ENCODE measurements at regions not wholly inside any gene's neighbourhood (a gene's known extent, or its start where the extent isn't known, plus 50 kb on each side); places are given as distances from the start of the nearest gene placed in this dataset.

GRCh38 chr3:36257158-36257852 lies 123.0 kb upstream of the STAC start:
- no peak for ATAC-seq (ENCODE audit: low read depth)
- Histone ChIP-seq H3K4me1 (ENCODE audit: insufficient read depth, poor library complexity, severe bottlenecking) (no peaks in the 10 kb centered on the region), H3K4me3 (ENCODE audit: severe bottlenecking) (no peak overlapping the region), H3K27me3 (ENCODE audit: insufficient read depth, poor library complexity, severe bottlenecking) (no peaks in the 10 kb centered on the region), H3K27ac (ENCODE audit: poor library complexity, severe bottlenecking) (no peak overlapping the region), H3K36me3 (ENCODE audit: low read depth) (no peaks in the 10 kb centered on the region), H3K9me3 (ENCODE audit: severe bottlenecking) (no peaks in the 10 kb centered on the region)
- no peak for DNase-seq (ENCODE audit: low spot score)
- no peak for TF ChIP-seq CTCF (IDR thresholded peaks at IDR 0.05; ENCODE audit: poor library complexity, severe bottlenecking)

- H3K4me1 ChIP-seq (ENCODE audit: insufficient read depth, poor library complexity, severe bottlenecking): no peaks in the 10 kb centered on the region
- H3K4me3 ChIP-seq (ENCODE audit: severe bottlenecking): no peak overlapping the region
- no peak for TF ChIP-seq CTCF (IDR thresholded peaks at IDR 0.05; ENCODE audit: poor library complexity, severe bottlenecking)
- no peak overlapping the region for H3K27ac ChIP-seq (ENCODE audit: poor library complexity, severe bottlenecking)
- H3K9me3 ChIP-seq (ENCODE audit: severe bottlenecking): no peaks in the 10 kb centered on the region
- no peak for DNase-seq (ENCODE audit: low spot score)
- ATAC-seq (ENCODE audit: low read depth): no peak
- H3K27me3 ChIP-seq (ENCODE audit: insufficient read depth, poor library complexity, severe bottlenecking): no peaks in the 10 kb centered on the region
- H3K36me3 ChIP-seq (ENCODE audit: low read depth): no peaks in the 10 kb centered on the region
Measured at GRCh38 chr3:36258421-36258820, 121.9 kb upstream of the STAC start.

- Histone ChIP-seq H3K4me1 (ENCODE audit: insufficient read depth, poor library complexity, severe bottlenecking) (no peaks in the 10 kb centered on the region), H3K36me3 (ENCODE audit: low read depth) (no peaks in the 10 kb centered on the region), H3K27ac (ENCODE audit: poor library complexity, severe bottlenecking) (no peak overlapping the region), H3K27me3 (ENCODE audit: insufficient read depth, poor library complexity, severe bottlenecking) (no peaks in the 10 kb centered on the region), H3K9me3 (ENCODE audit: severe bottlenecking) (no peaks in the 10 kb centered on the region), H3K4me3 (ENCODE audit: severe bottlenecking) (no peak overlapping the region)
- DNase-seq (ENCODE audit: low spot score) (no peak), ATAC-seq (ENCODE audit: low read depth) (no peak)
- TF ChIP-seq CTCF (IDR thresholded peaks at IDR 0.05; ENCODE audit: poor library complexity, severe bottlenecking): no peak
Measured at GRCh38 chr3:36259580-36259979, 120.7 kb upstream of the STAC start.

GRCh38 chr3:36269274-36269673 lies 111.0 kb upstream of the STAC start:
- Histone ChIP-seq H3K9me3 (ENCODE audit: severe bottlenecking) (no peaks in the 10 kb centered on the region), H3K27me3 (ENCODE audit: insufficient read depth, poor library complexity, severe bottlenecking) (no peaks in the 10 kb centered on the region), H3K36me3 (ENCODE audit: low read depth) (no peaks in the 10 kb centered on the region), H3K4me1 (ENCODE audit: insufficient read depth, poor library complexity, severe bottlenecking) (no peaks in the 10 kb centered on the region), H3K4me3 (ENCODE audit: severe bottlenecking) (no peak overlapping the region), H3K27ac (ENCODE audit: poor library complexity, severe bottlenecking) (no peak overlapping the region)
- DNase-seq (ENCODE audit: low spot score) (no peak), ATAC-seq (ENCODE audit: low read depth) (no peak)
- TF ChIP-seq CTCF (IDR thresholded peaks at IDR 0.05; ENCODE audit: poor library complexity, severe bottlenecking): no peak

- no peak for ATAC-seq (ENCODE audit: low read depth)
- no peaks in the 10 kb centered on the region for H3K27me3 ChIP-seq (ENCODE audit: insufficient read depth, poor library complexity, severe bottlenecking)
- H3K36me3 ChIP-seq (ENCODE audit: low read depth): no peaks in the 10 kb centered on the region
- H3K9me3 ChIP-seq (ENCODE audit: severe bottlenecking): no peaks in the 10 kb centered on the region
- H3K4me3 ChIP-seq (ENCODE audit: severe bottlenecking): no peak overlapping the region
- no peak for TF ChIP-seq CTCF (IDR thresholded peaks at IDR 0.05; ENCODE audit: poor library complexity, severe bottlenecking)
- H3K27ac ChIP-seq (ENCODE audit: poor library complexity, severe bottlenecking): no peak overlapping the region
- H3K4me1 ChIP-seq (ENCODE audit: insufficient read depth, poor library complexity, severe bottlenecking): no peaks in the 10 kb centered on the region
- DNase-seq (ENCODE audit: low spot score): no peak
Measured at GRCh38 chr3:36282766-36283165, 97.5 kb upstream of the STAC start.
